A549 (cell line): ENCODE measurements at regions not wholly inside any gene's neighbourhood (a gene's known extent, or its start where the extent isn't known, plus 50 kb on each side); places are given as distances from the start of the nearest gene placed in this dataset.

Experiments used
- ATAC-seq, 2 experiments: fragments of 200-7000 bp in 1 of 2; fragments of >200 bp in 1 of 2; cut with Nextera tagmentation in 1 of 2; cut with Tn5 transposase in 1 of 2; 3 replicates each; pipeline versions ENCODE4 v1.8.0 to v1.9.1; 2018 to 2020; ENCODE audit warnings: mild to moderate bottlenecking in 1 of 2, moderate library complexity in 1 of 2
- CTCF ChIA-PET: fragments of 300-600 bp; sonication (Branson Sonifier 250); formaldehyde crosslinking; extraction: SDS; loops from one replicate; lab custom pipeline; 2021; ENCODE audit warnings: antibody characterized with exemption, inconsistent platforms; lab: Yijun Ruan, JAX
- POLR2A ChIA-PET: fragments of 350-600 bp; formaldehyde crosslinking; extraction: SDS; loops from one replicate; lab custom pipeline; 2021; ENCODE audit warnings: antibody characterized with exemption, inconsistent platforms; lab: Yijun Ruan, JAX
- DNase-seq, 2 experiments: peaks; one replicate each; pipeline versions ENCODE4 v3.0.0 to v3.0.0-alpha.2; 2011 to 2016; ENCODE audit warnings: low read depth in 1 of 2, low spot score in 1 of 2
- FAIRE-seq: peaks from 2 replicates; lab custom pipeline; 2011; peaks lifted over from hg19 to GRCh38; lab: Jason Lieb, UNC
- H3K27ac ChIP-seq, 2 experiments: fragments of >200 bp; sonication (Bioruptor Twin); formaldehyde crosslinking; 3 replicates each; pipeline ENCODE4 v1.5.1; 2016 to 2017
- H3K4me1 ChIP-seq: fragments of >200 bp; sonication (Bioruptor Twin); formaldehyde crosslinking; 3 replicates; pipeline ENCODE4 v1.6.1; 2016
- H3K4me2 ChIP-seq: fragments of >200 bp; sonication (Bioruptor Twin); formaldehyde crosslinking; 3 replicates; pipeline ENCODE4 v1.6.1; 2016
- H3K4me3 ChIP-seq: fragments of >200 bp; sonication (Bioruptor Twin); formaldehyde crosslinking; 3 replicates; pipeline ENCODE4 v1.5.1; 2016
- H3K9me3 ChIP-seq: fragments of >200 bp; sonication (Bioruptor Twin); formaldehyde crosslinking; 3 replicates; pipeline ENCODE4 v1.6.1; 2016
- EHMT2 ChIP-seq: fragments of 200-600 bp; sonication (generic); IDR thresholded peaks from 2 replicates; pipeline ENCODE4 v1.6.1; 2016; ENCODE audit warnings: antibody characterized with exemption, low read depth, mild to moderate bottlenecking, moderate library complexity
- FOSB ChIP-seq: fragments of 250-450 bp; sonication (Bioruptor Pico); IDR thresholded peaks from 2 replicates; pipeline ENCODE4 v1.5.0; 2020; ENCODE audit warnings: mild to moderate bottlenecking, moderate library complexity
- FOSL2 ChIP-seq, 2 experiments: fragments of 450-650 bp in 1 of 2; fragments of >200 bp in 1 of 2; sonication (Bioruptor Twin) in 1 of 2; formaldehyde crosslinking; IDR thresholded peaks; 2 replicates each; pipeline versions ENCODE4 v1.5.0 to v1.6.1; 2016 to 2020; ENCODE audit warnings: mild to moderate bottlenecking in 1 of 2, moderate library complexity in 1 of 2
- HOXB13 ChIP-seq: fragments of 250-450 bp; sonication (Bioruptor Pico); IDR thresholded peaks from 2 replicates; pipeline ENCODE4 v1.5.0; 2020; ENCODE audit warnings: low read depth, mild to moderate bottlenecking, moderate library complexity
- HOXB5 ChIP-seq: fragments of 250-450 bp; sonication (Bioruptor Pico); IDR thresholded peaks from 2 replicates; pipeline ENCODE4 v1.5.0; 2020; ENCODE audit warnings: mild to moderate bottlenecking, moderate library complexity
- JUN ChIP-seq, 2 experiments: fragments of >200 bp; sonication (Bioruptor Twin); formaldehyde crosslinking; IDR thresholded peaks; 2 replicates in 1 of 2; 3 replicates in 1 of 2; pipeline ENCODE4 v1.6.1; 2016 to 2017
- KDM1A ChIP-seq: fragments of 200-600 bp; sonication (generic); IDR thresholded peaks from 2 replicates; pipeline ENCODE4 v1.6.1; 2016; ENCODE audit warnings: low read depth, mild to moderate bottlenecking
- MAZ ChIP-seq: fragments of 150-350 bp; IDR thresholded peaks from 2 replicates; pipeline ENCODE4 v1.6.1; 2014; ENCODE audit warnings: antibody characterized with exemption, low read depth, low read length, borderline replicate concordance
- NFE2L2 ChIP-seq: fragments of 150-350 bp; conservative IDR thresholded peaks from 2 replicates; pipeline ENCODE4 v1.6.1; 2014; ENCODE audit warnings: low read length
- RARB ChIP-seq: fragments of 250-450 bp; sonication (Bioruptor Pico); IDR thresholded peaks from 2 replicates; pipeline ENCODE4 v1.8.0; 2021; ENCODE audit warnings: mild to moderate bottlenecking, moderate library complexity
- RCOR1 ChIP-seq: fragments of 150-350 bp; IDR thresholded peaks from 2 replicates; pipeline ENCODE4 v1.6.1; 2014; ENCODE audit warnings: antibody characterized with exemption, low read length, low read depth
- SREBF2 ChIP-seq: fragments of 450-650 bp; IDR thresholded peaks from 2 replicates; pipeline ENCODE4 v1.6.1; 2014; ENCODE audit warnings: mild to moderate bottlenecking, moderate library complexity
- WGBS: methylation state at CpG from one replicate; pipeline ENCODE4 v1.1.6; 2017; ENCODE audit errors: missing lambda C conversion rate; 5-methylcytosine and 5-hydroxymethylcytosine counted together
- TF ChIP-seq, protein P1 (sequence below): fragments of >200 bp; sonication (Bioruptor Twin); formaldehyde crosslinking; IDR thresholded peaks from 3 replicates; pipeline ENCODE4 v1.6.1; 2016
- TF ChIP-seq, protein P2 (sequence below): fragments of >200 bp; sonication (Bioruptor Twin); formaldehyde crosslinking; IDR thresholded peaks from 2 replicates; pipeline ENCODE4 v1.6.1; 2016
- TF ChIP-seq, protein P3 (sequence below): fragments of >200 bp; sonication (Bioruptor Twin); formaldehyde crosslinking; IDR thresholded peaks from 3 replicates; pipeline ENCODE4 v1.5.1; 2016
- TF ChIP-seq, protein P4 (sequence below): fragments of 150-350 bp; IDR thresholded peaks from 2 replicates; pipeline ENCODE4 v1.6.1; 2014; ENCODE audit warnings: low read depth, mild to moderate bottlenecking, low read length
- TF ChIP-seq, protein P5 (sequence below): fragments of 200-600 bp; sonication (generic); IDR thresholded peaks from 2 replicates; pipeline ENCODE4 v1.6.1; 2016; ENCODE audit warnings: antibody characterized with exemption, mild to moderate bottlenecking, moderate library complexity

DNA sequence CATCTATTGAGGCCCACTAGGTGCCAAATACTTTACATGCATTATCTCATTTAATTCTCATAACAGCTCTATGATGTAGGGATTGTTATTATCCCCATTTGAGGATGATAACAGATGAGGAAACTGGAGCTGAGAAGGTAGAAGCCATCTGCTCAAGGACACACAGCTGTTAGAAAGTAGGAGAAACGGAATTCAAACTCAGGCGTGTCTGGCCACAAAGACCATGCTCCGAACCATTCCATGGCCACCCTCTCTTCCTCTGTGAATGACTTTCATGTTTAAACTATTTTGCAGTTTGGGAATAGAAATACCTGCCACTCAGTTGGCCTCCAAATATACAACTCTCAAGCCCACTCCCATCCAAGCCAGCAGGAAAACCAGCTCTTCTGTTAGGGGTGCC is 87.6 kb upstream of the ANKRD55 start:
- H3K27ac ChIP-seq = no peak overlapping the region
- no peak for ATAC-seq
- no peak for TF ChIP-seq KDM1A
- TF ChIP-seq FOSB (CRISPR knock-in tag) = no peak
- TF ChIP-seq, protein P1, sequence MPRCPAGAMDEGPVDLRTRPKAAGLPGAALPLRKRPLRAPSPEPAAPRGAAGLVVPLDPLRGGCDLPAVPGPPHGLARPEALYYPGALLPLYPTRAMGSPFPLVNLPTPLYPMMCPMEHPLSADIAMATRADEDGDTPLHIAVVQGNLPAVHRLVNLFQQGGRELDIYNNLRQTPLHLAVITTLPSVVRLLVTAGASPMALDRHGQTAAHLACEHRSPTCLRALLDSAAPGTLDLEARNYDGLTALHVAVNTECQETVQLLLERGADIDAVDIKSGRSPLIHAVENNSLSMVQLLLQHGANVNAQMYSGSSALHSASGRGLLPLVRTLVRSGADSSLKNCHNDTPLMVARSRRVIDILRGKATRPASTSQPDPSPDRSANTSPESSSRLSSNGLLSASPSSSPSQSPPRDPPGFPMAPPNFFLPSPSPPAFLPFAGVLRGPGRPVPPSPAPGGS = no peak
- TF ChIP-seq HOXB13 (CRISPR knock-in tag) = no peak
- no peak for TF ChIP-seq JUN (IDR thresholded peaks at IDR 0.05)
- TF ChIP-seq NFE2L2 = no peak
- TF ChIP-seq, protein P2, sequence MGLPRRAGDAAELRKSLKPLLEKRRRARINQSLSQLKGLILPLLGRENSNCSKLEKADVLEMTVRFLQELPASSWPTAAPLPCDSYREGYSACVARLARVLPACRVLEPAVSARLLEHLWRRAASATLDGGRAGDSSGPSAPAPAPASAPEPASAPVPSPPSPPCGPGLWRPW = no peak
- TF ChIP-seq EHMT2 = no peak
- no peak for TF ChIP-seq FOSL2 (IDR thresholded peaks at IDR 0.05)
- no peak for TF ChIP-seq FOSL2 (CRISPR knock-in tag; IDR thresholded peaks at IDR 0.05)
- TF ChIP-seq, protein P3, sequence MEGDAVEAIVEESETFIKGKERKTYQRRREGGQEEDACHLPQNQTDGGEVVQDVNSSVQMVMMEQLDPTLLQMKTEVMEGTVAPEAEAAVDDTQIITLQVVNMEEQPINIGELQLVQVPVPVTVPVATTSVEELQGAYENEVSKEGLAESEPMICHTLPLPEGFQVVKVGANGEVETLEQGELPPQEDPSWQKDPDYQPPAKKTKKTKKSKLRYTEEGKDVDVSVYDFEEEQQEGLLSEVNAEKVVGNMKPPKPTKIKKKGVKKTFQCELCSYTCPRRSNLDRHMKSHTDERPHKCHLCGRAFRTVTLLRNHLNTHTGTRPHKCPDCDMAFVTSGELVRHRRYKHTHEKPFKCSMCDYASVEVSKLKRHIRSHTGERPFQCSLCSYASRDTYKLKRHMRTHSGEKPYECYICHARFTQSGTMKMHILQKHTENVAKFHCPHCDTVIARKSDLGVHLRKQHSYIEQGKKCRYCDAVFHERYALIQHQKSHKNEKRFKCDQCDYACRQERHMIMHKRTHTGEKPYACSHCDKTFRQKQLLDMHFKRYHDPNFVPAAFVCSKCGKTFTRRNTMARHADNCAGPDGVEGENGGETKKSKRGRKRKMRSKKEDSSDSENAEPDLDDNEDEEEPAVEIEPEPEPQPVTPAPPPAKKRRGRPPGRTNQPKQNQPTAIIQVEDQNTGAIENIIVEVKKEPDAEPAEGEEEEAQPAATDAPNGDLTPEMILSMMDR = no peak
- TF ChIP-seq HOXB5 = no peak
- TF ChIP-seq MAZ = no peak
- no peak for TF ChIP-seq RCOR1
- TF ChIP-seq, protein P4, sequence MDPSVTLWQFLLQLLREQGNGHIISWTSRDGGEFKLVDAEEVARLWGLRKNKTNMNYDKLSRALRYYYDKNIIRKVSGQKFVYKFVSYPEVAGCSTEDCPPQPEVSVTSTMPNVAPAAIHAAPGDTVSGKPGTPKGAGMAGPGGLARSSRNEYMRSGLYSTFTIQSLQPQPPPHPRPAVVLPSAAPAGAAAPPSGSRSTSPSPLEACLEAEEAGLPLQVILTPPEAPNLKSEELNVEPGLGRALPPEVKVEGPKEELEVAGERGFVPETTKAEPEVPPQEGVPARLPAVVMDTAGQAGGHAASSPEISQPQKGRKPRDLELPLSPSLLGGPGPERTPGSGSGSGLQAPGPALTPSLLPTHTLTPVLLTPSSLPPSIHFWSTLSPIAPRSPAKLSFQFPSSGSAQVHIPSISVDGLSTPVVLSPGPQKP = no peak
- no peak for TF ChIP-seq SREBF2
- no peak for TF ChIP-seq RARB (CRISPR knock-in tag)
- TF ChIP-seq, all 56 proteins: peak for 0
- 93% methylated on average over 3 of the region's 3 CpGs for WGBS
- Histone ChIP-seq H3K4me3 (no peak overlapping the region), H3K4me2 (no peak overlapping the region), H3K9me3 (no peaks in the 10 kb centered on the region), H3K4me1 (peaks cover 10% of the 10 kb centered on the region; the same call in 1 of the 3 replicates)
- ChIA-PET POLR2A (no interaction called here), CTCF (interaction anchor here (0.7 kb wide), 1 partner anchor 38 kb away, joined by 3 read pairs; no protein-coding TSS in a partner anchor)
- DNase-seq (no peak), FAIRE-seq (no peak)

DNA sequence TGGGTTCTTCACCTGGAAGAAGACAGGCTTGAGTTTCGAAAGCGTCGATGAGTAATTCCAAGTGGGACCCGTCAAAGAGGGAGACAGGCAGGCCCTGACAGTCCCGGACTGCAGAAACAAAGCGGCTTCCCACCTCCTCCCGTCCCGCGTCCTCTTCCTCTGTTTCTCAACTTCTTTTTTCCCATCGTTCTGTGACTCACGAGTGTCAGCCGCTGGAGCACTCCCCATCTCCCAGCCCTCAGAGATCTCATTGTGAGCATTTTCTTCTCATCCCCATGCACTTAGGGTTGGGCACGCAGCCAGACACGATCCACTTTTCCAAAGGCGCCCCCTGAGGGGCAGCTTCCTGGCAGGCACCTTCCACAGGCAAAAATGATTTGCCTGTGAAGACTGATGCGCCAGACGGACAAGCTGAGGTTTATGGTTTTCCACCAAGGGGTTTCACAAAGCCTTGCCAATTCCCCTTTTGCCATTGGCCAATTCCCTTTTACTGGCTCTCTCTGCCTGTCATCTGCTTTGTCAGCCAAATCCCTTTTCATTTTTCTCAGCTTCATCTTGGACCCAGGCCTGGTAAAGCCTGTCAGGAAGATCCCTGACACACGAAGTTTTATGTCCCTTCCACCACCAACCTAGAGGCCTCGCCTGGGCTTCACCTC is 86.5 kb upstream of the ANKRD55 start:
- Histone ChIP-seq H3K27ac (no peak overlapping the region), H3K4me1 (peaks cover 10% of the 10 kb centered on the region; the same call in 1 of the 3 replicates), H3K4me3 (no peak overlapping the region), H3K9me3 (no peaks in the 10 kb centered on the region), H3K4me2 (no peak overlapping the region)
- WGBS = 81% methylated on average over 19 of the region's 19 CpGs
- ATAC-seq (no peak), DNase-seq (no peak), FAIRE-seq (no peak)
- TF ChIP-seq, protein P2 = no peak
- TF ChIP-seq, protein P5, sequence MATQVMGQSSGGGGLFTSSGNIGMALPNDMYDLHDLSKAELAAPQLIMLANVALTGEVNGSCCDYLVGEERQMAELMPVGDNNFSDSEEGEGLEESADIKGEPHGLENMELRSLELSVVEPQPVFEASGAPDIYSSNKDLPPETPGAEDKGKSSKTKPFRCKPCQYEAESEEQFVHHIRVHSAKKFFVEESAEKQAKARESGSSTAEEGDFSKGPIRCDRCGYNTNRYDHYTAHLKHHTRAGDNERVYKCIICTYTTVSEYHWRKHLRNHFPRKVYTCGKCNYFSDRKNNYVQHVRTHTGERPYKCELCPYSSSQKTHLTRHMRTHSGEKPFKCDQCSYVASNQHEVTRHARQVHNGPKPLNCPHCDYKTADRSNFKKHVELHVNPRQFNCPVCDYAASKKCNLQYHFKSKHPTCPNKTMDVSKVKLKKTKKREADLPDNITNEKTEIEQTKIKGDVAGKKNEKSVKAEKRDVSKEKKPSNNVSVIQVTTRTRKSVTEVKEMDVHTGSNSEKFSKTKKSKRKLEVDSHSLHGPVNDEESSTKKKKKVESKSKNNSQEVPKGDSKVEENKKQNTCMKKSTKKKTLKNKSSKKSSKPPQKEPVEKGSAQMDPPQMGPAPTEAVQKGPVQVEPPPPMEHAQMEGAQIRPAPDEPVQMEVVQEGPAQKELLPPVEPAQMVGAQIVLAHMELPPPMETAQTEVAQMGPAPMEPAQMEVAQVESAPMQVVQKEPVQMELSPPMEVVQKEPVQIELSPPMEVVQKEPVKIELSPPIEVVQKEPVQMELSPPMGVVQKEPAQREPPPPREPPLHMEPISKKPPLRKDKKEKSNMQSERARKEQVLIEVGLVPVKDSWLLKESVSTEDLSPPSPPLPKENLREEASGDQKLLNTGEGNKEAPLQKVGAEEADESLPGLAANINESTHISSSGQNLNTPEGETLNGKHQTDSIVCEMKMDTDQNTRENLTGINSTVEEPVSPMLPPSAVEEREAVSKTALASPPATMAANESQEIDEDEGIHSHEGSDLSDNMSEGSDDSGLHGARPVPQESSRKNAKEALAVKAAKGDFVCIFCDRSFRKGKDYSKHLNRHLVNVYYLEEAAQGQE = no peak
- ChIA-PET POLR2A (no interaction called here), CTCF (interaction anchor here (0.6 to 1.1 kb wide), 2 partner anchors 12 to 541 kb away, joined by 3 to 5 read pairs; no protein-coding TSS in a partner anchor)
